HK-2 (cell line): ENCODE measurements at regions not wholly inside any gene's neighbourhood (a gene's known extent, or its start where the extent isn't known, plus 50 kb on each side); places are given as distances from the start of the nearest gene placed in this dataset.
"Not testable (repeated sequence)": the region's sequence is repeated elsewhere in the genome, so short reads cannot be mapped to it uniquely, and the experiment has no call there.

Source experiments
- DNase-seq: peaks from one replicate; pipeline ENCODE4 v3.0.0-alpha.2; 2018; ENCODE audit not compliant: unreplicated experiment

GRCh38 chr2:241957276-241957675 lies 87.7 kb downstream of the RTP5 start:
- DNase-seq = no peak

DNA sequence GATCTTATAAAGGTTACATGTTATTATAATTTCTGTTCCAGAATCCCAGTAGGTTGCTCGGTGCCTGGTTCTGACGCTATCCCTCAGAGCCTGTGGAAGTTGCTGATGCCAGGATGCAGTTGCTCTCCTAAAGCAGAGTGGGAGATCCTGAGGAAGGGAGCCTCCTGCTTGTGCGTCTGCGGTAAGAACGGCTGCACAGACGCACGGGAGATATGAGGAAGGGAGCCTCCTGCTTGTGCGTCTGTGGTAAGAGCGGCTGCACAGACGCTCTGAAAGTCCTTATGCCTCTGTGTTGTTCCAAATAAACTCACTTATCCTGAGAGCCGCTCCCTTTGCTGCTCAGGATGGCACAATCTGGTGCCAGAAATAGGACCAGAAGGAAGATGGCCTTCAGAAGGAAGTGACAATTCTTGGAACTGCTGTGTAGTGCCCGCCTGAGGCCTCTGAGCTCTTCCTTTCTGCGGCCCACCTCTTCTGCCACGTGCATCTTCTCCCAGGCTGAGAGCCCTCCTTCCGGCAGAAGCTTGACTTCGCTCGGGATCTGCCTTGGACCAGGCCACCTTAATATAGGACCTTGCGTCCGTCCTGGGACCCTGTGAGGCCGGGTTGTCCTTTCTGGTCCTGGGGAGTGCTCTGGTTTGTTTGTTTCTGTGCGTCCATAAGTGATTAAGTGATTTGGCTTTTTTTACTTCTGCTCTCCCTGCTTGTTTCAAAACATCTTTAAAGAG lies 89.5 kb downstream of the RTP5 start:
- DNase-seq = no peak

GRCh38 chr2:241959751-241960269 lies 90.3 kb downstream of the RTP5 start:
- no peak for DNase-seq

- DNase-seq = no peak
Observed at GRCh38 chr2:241961454-241961853, 91.9 kb downstream of the RTP5 start.

DNA sequence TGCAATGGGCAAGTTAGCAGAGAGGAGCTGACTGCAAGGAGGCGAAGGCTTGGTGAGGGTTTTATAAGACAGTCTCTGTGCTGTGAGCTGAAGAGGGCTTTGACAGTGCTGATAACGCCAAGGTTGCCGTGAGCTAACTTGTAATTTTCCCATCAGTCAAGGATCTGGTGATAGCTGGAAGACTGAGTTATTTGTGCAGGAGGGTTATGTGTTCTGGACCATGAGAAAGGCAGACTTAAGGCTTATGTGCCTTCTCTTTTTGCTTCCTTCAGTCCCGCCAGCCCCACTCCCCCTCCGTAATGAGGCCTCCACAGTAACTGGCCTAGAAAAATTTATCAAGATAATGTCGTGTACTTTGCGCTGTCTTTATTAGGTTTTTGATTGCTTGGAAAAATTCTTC lies 94.6 kb downstream of the RTP5 start:
- DNase-seq = no peak

DNA sequence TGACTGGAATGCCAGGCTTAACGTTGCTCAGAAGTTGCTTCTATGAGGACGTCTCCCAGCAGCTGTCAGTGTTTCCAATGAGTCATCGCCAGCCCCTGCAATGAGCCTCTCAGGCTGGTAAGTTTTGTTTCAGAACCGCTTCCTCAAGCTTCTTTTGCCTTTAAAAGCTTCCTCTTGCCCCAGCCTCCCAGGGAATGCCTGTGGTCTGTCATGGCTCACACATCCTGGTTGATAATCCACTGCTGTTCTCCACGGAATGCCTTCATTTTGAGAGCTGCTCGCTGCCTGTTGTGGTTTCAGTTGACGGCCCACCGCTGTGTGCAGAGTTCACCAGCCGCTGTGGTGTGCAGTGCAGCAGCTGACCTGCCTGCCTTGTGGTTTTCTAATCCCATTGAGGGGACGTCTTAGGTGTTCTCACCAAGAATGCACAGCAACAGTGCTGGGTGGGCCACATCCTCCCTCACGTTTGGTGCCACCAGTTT lies 96.4 kb downstream of the RTP5 start:
- peak; percentile 93 for DNase-seq

GRCh38 chr2:241966647-241967466 lies 97.3 kb downstream of the RTP5 start:
- no peak for DNase-seq

- DNase-seq = no peak
Observed at GRCh38 chr2:241967467-241968144, 98.1 kb downstream of the RTP5 start.

DNA sequence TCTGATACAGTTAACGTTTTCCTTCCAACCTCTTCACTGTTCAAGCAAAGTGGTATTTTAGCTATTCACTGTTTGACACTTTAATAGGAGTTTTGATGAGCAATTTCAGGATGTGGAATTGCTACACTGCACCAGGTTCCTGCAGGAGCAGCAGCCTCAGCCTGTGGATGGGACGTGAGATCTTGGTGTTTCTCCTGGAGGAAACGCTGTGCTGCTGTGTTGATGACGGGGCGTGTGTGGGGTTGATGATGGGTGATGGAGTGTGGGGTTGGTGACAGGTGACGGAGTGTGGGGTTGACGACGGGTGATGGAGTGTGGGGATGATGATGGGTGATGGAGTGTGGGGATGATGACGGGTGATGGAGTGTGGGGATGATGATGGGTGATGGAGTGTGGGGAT lies 98.9 kb downstream of the RTP5 start:
- DNase-seq = no peak

DNA sequence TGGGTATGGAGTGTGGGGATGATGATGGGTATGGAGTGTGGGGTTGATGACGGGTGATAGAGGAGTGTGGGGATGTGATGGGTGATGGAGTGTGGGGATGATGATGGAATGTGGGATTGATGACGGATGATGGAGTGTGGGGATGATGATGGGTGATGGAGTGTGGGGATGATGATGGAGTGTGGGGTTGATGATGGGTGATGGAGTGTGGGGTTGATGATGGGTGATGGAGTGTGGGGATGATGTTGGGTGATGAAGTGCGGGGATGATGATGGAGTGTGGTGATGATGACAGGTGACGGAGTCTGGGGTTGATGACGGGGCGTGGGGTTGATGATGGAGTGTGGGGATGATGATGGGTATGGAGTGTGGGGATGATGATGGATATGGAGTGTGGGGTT lies 99.7 kb downstream of the RTP5 start:
- not testable (repeated sequence) for DNase-seq

DNA sequence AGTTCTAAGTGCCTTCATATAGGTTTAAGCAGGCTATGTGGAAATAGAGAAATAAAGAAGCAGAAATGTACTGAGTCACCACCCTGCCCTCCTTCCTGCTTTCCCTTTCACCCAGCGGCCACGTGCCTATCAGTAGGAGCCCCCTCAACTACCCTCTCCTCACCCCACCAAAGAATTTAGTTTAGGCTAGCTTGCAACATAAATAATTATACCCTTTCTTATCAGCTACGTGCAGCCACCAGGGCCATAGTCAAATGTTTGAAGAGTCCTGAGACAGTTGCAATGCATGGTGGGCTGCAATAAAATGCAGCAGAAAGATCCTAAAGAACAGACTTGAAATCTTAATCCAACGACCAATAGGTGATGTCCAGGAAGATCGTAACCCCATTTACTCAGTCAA lies 101.2 kb downstream of the RTP5 start:
- DNase-seq = no peak

DNA sequence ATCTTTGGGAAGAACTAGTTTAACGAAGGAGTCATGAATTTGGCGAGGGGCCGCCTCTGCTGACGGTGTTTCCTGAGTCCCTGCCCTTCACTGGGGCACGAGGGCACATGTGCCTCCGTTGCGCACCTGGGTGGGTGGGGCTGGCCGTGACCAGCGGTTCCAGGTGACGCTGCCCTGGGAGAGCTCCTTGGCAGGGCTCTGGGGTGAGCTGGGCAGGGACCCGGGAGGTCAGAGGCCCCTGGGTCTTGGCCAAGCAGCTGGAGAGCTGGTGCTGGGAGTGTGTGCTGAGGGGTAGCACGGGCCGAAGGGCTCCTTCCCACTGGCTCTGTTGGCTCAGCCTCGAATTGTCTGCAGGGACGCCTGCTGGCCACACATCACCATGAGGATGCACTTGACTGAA lies 104.6 kb downstream of the RTP5 start:
- no peak for DNase-seq

DNA sequence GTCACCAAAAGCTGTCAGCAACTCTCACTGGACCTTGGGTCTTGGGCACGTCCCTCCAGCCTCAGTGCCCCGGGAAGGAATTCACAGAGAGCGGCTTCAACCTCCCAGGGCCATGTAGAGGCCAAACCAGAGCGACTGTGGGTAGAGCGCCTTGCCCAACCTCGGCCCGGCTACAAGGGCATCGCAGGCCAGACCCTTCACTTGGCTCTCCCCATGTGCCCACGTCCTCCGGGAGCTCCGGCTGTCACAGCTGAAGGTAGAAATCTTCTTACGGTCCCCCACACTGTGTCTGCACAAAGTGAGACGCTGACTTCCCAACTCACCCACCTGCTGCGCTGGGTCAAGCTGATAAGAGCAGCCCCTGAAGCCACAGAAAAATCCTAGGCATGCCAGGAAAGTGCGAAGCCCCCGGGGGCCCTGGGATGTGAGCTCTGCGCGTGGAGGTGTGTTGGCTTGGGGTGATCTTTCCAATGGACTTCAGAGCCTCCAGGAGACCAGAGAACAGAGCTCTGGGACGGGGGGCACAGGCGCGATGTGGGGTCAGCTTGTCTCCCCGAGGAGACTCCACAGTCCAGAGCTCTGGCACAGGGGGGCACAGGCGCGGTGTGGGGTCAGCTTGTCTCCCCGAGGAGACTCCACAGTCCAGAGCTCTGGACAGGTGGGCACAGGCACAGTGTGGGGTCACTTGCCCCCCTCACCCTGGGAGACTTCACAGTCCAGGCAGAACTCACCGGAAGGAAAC lies 105.5 kb downstream of the RTP5 start:
- no peak for DNase-seq

DNA sequence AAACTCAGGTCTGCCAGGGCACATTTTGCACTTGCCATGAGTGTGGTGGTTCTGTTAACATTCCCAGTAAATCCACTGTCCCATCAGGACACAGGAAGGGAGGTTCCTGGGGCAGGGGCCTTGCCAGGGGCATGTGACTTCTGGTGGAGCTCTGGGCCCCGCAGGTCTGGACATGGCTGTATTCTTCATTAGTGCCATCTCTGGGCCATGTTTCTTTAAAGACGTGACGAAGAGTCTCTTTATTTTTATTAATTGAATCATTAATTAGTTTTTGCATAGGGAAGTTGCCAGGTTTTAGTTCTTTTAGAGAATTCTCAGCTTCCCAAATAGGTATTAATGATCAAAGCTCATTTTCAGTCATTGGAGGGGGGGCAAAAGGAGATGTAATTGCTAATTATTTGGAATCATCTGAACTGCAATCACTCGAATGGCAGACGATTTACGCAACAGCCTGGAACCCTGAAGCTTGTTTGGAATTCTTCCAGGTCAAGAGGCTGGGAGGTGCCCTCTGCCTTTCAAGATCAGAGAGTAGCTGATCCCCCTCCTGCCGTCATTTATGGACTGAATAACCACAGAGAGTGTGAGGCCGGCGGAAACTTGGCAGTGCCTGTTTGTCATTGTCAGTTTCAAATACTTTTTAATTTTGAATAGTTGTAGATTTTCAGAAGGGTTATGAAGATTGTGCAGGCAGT lies 106.2 kb downstream of the RTP5 start:
- no peak for DNase-seq

- no peak for DNase-seq
Observed at GRCh38 chr2:241976296-241976695, 106.8 kb downstream of the RTP5 start.

GRCh38 chr2:241977557-241978300 lies 108.2 kb downstream of the RTP5 start:
- DNase-seq = no peak

DNA sequence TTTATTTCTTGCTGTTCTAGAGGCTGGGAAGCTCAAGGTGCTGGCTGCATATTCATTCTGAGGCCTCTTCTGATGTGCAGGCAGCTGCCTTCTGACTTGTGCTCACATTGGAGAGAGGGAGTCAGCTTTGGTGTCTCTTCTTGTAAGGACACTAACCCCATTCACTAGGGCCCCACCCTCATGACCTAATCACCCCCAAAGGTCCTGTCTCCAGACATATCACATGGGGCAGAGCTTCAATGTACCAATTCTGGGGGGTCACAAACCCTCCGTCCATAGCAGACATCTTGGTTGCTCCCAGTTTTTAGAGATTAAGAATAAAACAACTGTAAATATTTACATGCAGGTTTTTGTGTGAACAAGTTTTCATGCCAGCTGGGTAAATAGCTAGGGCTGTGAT lies 109.1 kb downstream of the RTP5 start:
- no peak for DNase-seq

DNA sequence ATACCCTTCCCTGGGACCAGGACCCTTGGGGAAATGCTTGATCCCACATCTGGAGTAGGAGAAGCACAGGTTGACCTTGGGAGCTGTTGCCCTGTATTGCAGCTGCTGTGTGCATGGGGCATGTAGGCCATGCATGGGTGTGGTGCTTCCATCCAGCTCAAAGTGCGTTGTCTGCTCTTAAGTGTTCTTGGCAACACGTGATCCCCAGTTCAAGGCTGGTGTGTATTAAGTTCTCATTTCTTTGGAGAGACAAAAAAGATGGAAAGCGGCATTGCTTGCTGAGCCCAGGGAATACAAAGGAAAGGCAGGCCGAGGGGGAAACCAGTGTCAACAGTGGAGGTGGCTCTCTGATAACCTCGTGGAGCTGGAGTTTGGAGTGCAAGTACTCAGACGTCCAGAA lies 110.7 kb downstream of the RTP5 start:
- no peak for DNase-seq

DNA sequence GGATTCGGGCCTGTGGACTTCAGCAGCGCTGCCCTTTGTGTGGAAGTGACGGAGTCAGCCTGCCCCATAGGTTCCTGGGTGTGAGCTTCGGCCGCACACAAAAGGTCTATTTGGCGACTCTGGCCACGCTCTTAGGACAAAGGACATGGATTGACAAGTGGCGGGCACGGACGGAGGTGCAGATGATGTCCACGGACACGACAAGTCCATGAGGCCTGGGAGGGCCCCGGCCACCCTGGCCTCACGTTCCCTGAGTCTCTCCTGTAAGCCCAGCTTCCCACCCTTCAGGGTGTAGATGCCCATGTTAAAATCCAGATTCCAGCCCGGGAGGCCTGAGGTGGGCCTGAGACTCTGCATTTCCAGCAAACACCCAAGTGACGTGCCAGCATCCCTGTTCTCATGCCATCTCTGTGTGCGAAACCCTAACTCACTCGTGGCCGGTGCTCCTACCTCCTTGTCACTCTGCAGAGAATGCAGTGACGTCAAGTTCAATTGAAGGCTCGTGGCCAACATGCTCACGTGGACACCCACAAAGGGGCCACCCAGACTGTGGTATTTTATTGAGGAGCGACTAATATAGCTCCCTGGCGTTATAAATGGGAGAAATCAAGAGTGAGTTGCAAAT lies 111.7 kb downstream of the RTP5 start:
- no peak for DNase-seq
